Astrocyte of the spinal cord (primary cell): ENCODE measurements at regions not wholly inside any gene's neighbourhood (a gene's known extent, or its start where the extent isn't known, plus 50 kb on each side); places are given as distances from the start of the nearest gene placed in this dataset.
A peak's percentile ranks its signal among the peaks of the same experiment; 100 is the strongest.

Experiments
- DNase-seq: peaks from one replicate; pipeline ENCODE4 v3.0.0; 2011; ENCODE audit warnings: low read depth, low spot score
- H3K4me3 ChIP-seq: 2 replicates; pipeline ENCODE4 v1.5.1; 2011; ENCODE audit warnings: low read depth, mild to moderate bottlenecking, low read length, moderate library complexity
- CTCF ChIP-seq: IDR thresholded peaks from 2 replicates; pipeline ENCODE4 v1.5.1; 2012; ENCODE audit warnings: low read depth, mild to moderate bottlenecking, low read length, inconsistent platforms
- in situ Hi-C: cut with HindIII; loops from 2 replicates; pipeline ENCODE4 v1.10.0; 2017; ENCODE audit warnings: low sequenced_read_pairs

GRCh38 chr2:120883607-120884440 lies 148.2 kb downstream of the GLI2 start:
- H3K4me3 ChIP-seq = no peak overlapping the region
- no peak for DNase-seq
- in situ Hi-C loops = no loop called here
- TF ChIP-seq CTCF = no peak

GRCh38 chr2:120884472-120885290 lies 149.0 kb downstream of the GLI2 start:
- no peak for DNase-seq
- no peak for TF ChIP-seq CTCF
- in situ Hi-C loops = no loop called here
- no peak overlapping the region for H3K4me3 ChIP-seq

GRCh38 chr2:120885321-120885720 lies 149.7 kb downstream of the GLI2 start:
- peak; percentile 15 for TF ChIP-seq CTCF
- H3K4me3 ChIP-seq = no peak overlapping the region
- no peak for DNase-seq
- in situ Hi-C loops = no loop called here

GRCh38 chr2:120885749-120886148 lies 150.1 kb downstream of the GLI2 start:
- in situ Hi-C loops = no loop called here
- no peak overlapping the region for H3K4me3 ChIP-seq
- no peak for TF ChIP-seq CTCF
- no peak for DNase-seq

GRCh38 chr2:120886534-120887319 lies 151.1 kb downstream of the GLI2 start:
- in situ Hi-C loops = no loop called here
- no peak for TF ChIP-seq CTCF
- no peak for DNase-seq
- no peak overlapping the region for H3K4me3 ChIP-seq

- no peak overlapping the region for H3K4me3 ChIP-seq
- in situ Hi-C loops = no loop called here
- no peak for TF ChIP-seq CTCF
- DNase-seq = peak; percentile 47
These were observed 151.6 kb downstream of the GLI2 start for GRCh38 chr2:120887320-120887697.
